Astrocyte (in vitro differentiated cells and primary cell): ENCODE measurements at regions not wholly inside any gene's neighbourhood (a gene's known extent, or its start where the extent isn't known, plus 50 kb on each side); places are given as distances from the start of the nearest gene placed in this dataset.

Experiments used
- DNase-seq: peaks from one replicate; pipeline ENCODE4 v3.0.0-alpha.2; 2010; ENCODE audit warnings: low read depth
- FAIRE-seq: peaks from 2 replicates; lab custom pipeline; 2011; peaks lifted over from hg19 to GRCh38; lab: Jason Lieb, UNC
- H2AFZ ChIP-seq: 2 replicates; pipeline ENCODE4 v1.6.0; 2012; ENCODE audit warnings: low read depth, low read length, inconsistent platforms
- H3K27ac ChIP-seq: 2 replicates; pipeline ENCODE4 v1.5.1; 2011; ENCODE audit warnings: low read depth, low read length, inconsistent platforms
- H3K27me3 ChIP-seq: 2 replicates; pipeline ENCODE4 v1.6.0; 2011; ENCODE audit warnings: low read length, inconsistent platforms; ENCODE audit not compliant: insufficient read depth
- H3K36me3 ChIP-seq: 2 replicates; pipeline ENCODE4 v1.5.1; 2011; ENCODE audit warnings: low read length, inconsistent platforms; ENCODE audit not compliant: insufficient read depth
- H3K4me1 ChIP-seq: 2 replicates; pipeline ENCODE4 v1.5.1; 2011; ENCODE audit warnings: low read length, inconsistent platforms; ENCODE audit not compliant: insufficient read depth
- H3K4me2 ChIP-seq: 2 replicates; pipeline ENCODE4 v1.6.0; 2012; ENCODE audit warnings: low read length, inconsistent platforms
- H3K4me3 ChIP-seq: 2 replicates; pipeline ENCODE4 v1.5.1; 2011; ENCODE audit warnings: low read depth, mild to moderate bottlenecking, low read length, inconsistent platforms; ENCODE audit not compliant: insufficient read depth
- H3K79me2 ChIP-seq: 2 replicates; pipeline ENCODE4 v1.6.0; 2012; ENCODE audit warnings: mild to moderate bottlenecking, low read length, inconsistent platforms; ENCODE audit not compliant: insufficient read depth
- H3K9ac ChIP-seq: 2 replicates; pipeline ENCODE4 v1.6.0; 2012; ENCODE audit warnings: mild to moderate bottlenecking, low read length, inconsistent platforms
- H3K9me3 ChIP-seq: 2 replicates; pipeline ENCODE4 v1.5.1; 2012; ENCODE audit warnings: low read depth, mild to moderate bottlenecking, low read length, inconsistent platforms; ENCODE audit not compliant: insufficient read depth
- H4K20me1 ChIP-seq: 2 replicates; pipeline ENCODE4 v1.6.0; 2012; ENCODE audit warnings: low read length, inconsistent platforms; ENCODE audit not compliant: insufficient read depth
- H3K27ac Mint-ChIP-seq: one replicate; pipeline ENCODE4 v1.8.0; 2021; ENCODE audit warnings: mild to moderate bottlenecking, mixed read lengths; ENCODE audit not compliant: unreplicated experiment
- H3K27me3 Mint-ChIP-seq: one replicate; pipeline ENCODE4 v1.8.0; 2021; ENCODE audit warnings: low read depth, mixed read lengths; ENCODE audit not compliant: unreplicated experiment
- H3K36me3 Mint-ChIP-seq: one replicate; pipeline ENCODE4 v1.8.0; 2021; ENCODE audit warnings: low read depth, mixed read lengths; ENCODE audit not compliant: unreplicated experiment
- H3K4me1 Mint-ChIP-seq: one replicate; pipeline ENCODE4 v1.8.0; 2021; ENCODE audit warnings: low read depth, mixed read lengths; ENCODE audit not compliant: unreplicated experiment
- H3K4me3 Mint-ChIP-seq: one replicate; pipeline ENCODE4 v1.8.0; 2021; ENCODE audit warnings: mild to moderate bottlenecking, moderate library complexity, mixed read lengths; ENCODE audit not compliant: unreplicated experiment
- H3K9me3 Mint-ChIP-seq: one replicate; pipeline ENCODE4 v1.8.0; 2021; ENCODE audit warnings: mild to moderate bottlenecking, mixed read lengths; ENCODE audit not compliant: unreplicated experiment
- EZH2 ChIP-seq: IDR thresholded peaks from 2 replicates; pipeline ENCODE4 v1.6.1; 2012; ENCODE audit warnings: mild to moderate bottlenecking, low read length, inconsistent platforms; ENCODE audit not compliant: insufficient read depth
- TF ChIP-seq, protein P1 (sequence below): IDR thresholded peaks from 2 replicates; pipeline ENCODE4 v1.5.1; 2011; ENCODE audit warnings: low read depth, mild to moderate bottlenecking, inconsistent platforms, low read length, moderate library complexity; ENCODE audit not compliant: insufficient read depth

DNA sequence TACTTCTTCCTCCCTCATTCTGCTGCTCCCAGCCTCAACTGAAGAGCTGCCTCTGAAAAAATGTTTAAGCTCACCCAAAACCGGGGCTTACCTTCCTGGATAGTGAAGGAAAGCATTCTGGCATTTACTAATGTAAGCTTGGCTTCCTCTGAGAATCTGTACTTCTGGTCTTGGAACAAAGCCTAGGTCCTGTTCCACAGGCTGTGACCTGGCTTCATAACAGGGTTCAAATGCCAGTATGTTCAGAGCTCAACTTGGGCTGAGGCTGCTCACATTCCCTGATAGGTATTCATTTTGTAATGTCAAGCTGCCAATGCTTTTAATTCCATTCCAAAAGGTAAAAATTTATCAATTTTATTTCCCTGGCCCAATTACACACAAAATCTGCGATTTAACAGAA, 411.7 kb upstream of the KCNN2 start:
- Histone ChIP-seq H4K20me1 (no peaks in the 10 kb centered on the region), H3K27me3 (no peaks in the 10 kb centered on the region), H3K9ac (no peak overlapping the region), H3K36me3 (no peaks in the 10 kb centered on the region), H2AFZ (no peak overlapping the region), H3K4me2 (no peak overlapping the region), H3K79me2 (no peaks in the 10 kb centered on the region), H3K27ac (no peak overlapping the region), H3K4me3 (no peak overlapping the region), H3K9me3 (no peaks in the 10 kb centered on the region), H3K4me1 (no peaks in the 10 kb centered on the region)
- DNase-seq (no peak), FAIRE-seq (no peak)
- no peaks in the 10 kb centered on the region for H3K36me3 Mint-ChIP-seq
- H3K4me3 Mint-ChIP-seq, result no peak overlapping the region
- H3K27me3 Mint-ChIP-seq, result no peaks in the 10 kb centered on the region
- no peak for TF ChIP-seq EZH2
- TF ChIP-seq, protein P1, sequence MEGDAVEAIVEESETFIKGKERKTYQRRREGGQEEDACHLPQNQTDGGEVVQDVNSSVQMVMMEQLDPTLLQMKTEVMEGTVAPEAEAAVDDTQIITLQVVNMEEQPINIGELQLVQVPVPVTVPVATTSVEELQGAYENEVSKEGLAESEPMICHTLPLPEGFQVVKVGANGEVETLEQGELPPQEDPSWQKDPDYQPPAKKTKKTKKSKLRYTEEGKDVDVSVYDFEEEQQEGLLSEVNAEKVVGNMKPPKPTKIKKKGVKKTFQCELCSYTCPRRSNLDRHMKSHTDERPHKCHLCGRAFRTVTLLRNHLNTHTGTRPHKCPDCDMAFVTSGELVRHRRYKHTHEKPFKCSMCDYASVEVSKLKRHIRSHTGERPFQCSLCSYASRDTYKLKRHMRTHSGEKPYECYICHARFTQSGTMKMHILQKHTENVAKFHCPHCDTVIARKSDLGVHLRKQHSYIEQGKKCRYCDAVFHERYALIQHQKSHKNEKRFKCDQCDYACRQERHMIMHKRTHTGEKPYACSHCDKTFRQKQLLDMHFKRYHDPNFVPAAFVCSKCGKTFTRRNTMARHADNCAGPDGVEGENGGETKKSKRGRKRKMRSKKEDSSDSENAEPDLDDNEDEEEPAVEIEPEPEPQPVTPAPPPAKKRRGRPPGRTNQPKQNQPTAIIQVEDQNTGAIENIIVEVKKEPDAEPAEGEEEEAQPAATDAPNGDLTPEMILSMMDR, result no peak
- H3K9me3 Mint-ChIP-seq, result no peaks in the 10 kb centered on the region
- H3K4me1 Mint-ChIP-seq, result no peaks in the 10 kb centered on the region
- H3K27ac Mint-ChIP-seq, result no peak overlapping the region

DNA sequence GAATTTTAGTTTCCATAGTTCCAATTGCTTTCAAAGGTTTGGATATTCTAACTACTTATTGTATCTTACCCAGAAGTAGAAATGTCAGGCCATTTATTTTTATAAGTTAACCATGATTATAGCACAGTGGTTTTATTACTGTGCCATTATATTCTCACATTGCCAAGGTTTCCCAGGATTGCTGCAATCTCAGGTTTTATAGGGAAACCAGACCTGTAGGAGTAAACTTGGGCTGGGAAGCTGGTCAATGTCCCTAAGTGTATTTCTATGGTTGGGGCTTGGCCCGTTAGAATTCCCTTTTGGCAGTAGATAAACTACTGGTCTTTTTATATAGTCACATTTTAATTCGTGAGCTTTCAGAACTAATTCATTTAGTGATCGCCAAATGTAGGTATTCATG, 396.6 kb upstream of the KCNN2 start:
- no peak overlapping the region for H3K9ac ChIP-seq
- no peaks in the 10 kb centered on the region for H3K9me3 Mint-ChIP-seq
- FAIRE-seq, result no peak

DNA sequence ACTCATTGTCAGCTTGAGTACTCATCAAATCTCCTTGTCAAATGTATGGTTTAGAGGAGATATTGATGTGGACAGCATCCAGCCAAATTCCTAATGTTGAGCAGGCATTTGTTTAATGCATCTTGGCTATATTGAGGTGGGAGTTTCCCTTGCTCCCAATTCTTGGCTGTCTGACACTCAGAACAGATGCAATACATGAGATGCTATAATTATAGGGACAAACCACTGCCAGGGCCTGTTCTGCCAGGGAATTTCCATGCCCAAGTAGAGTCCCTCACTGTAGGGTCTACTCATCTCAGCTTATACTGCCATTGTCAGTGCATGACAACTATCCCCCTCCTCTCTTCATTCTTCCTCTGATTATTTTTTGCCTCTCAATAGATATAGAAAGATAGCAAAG, 392.0 kb upstream of the KCNN2 start:
- TF ChIP-seq EZH2, result no peak
- TF ChIP-seq, protein P1, result no peak
- no peak for FAIRE-seq
- Histone ChIP-seq H3K4me1 (no peaks in the 10 kb centered on the region), H4K20me1 (no peaks in the 10 kb centered on the region), H3K4me3 (no peak overlapping the region), H3K79me2 (no peaks in the 10 kb centered on the region), H3K4me2 (no peak overlapping the region), H3K36me3 (no peaks in the 10 kb centered on the region), H3K27me3 (no peaks in the 10 kb centered on the region), H2AFZ (no peak overlapping the region), H3K27ac (no peak overlapping the region), H3K9me3 (no peaks in the 10 kb centered on the region), H3K9ac (no peak overlapping the region)
- Mint-ChIP-seq H3K27me3 (no peaks in the 10 kb centered on the region), H3K9me3 (no peaks in the 10 kb centered on the region), H3K4me1 (no peaks in the 10 kb centered on the region), H3K4me3 (no peak overlapping the region), H3K36me3 (no peaks in the 10 kb centered on the region), H3K27ac (no peak overlapping the region)
- DNase-seq, result no peak

More for the DNA sequence above, 396.6 kb upstream of the KCNN2 start:
- Histone ChIP-seq H3K9me3 (no peaks in the 10 kb centered on the region), H3K4me2 (no peak overlapping the region), H3K4me1 (no peaks in the 10 kb centered on the region), H3K79me2 (no peaks in the 10 kb centered on the region), H3K4me3 (no peak overlapping the region), H3K27ac (no peak overlapping the region), H3K36me3 (no peaks in the 10 kb centered on the region), H2AFZ (no peak overlapping the region), H4K20me1 (no peaks in the 10 kb centered on the region), H3K27me3 (no peaks in the 10 kb centered on the region)
- Mint-ChIP-seq H3K36me3 (no peaks in the 10 kb centered on the region), H3K4me3 (no peak overlapping the region), H3K27me3 (no peaks in the 10 kb centered on the region), H3K4me1 (no peaks in the 10 kb centered on the region), H3K27ac (no peak overlapping the region)
- DNase-seq, result no peak
- TF ChIP-seq, protein P1, result no peak
- TF ChIP-seq EZH2, result no peak
